HG03045 (cell line): ENCODE measurements at regions not wholly inside any gene's neighbourhood (a gene's known extent, or its start where the extent isn't known, plus 50 kb on each side); places are given as distances from the start of the nearest gene placed in this dataset.
"Not testable (repeated sequence)": the region's sequence is repeated elsewhere in the genome, so short reads cannot be mapped to it uniquely, and the experiment has no call there.

Source experiments
- ATAC-seq: cut with Tn5 transposase; IDR thresholded peaks from one replicate; pipeline ENCODE4 v1.9.1; 2021; ENCODE audit warnings: mild to moderate bottlenecking, moderate library complexity; ENCODE audit not compliant: unreplicated experiment

GRCh38 chr1:118578276-118578675, 393.2 kb upstream of the SPAG17 start:
- ATAC-seq: no peak

- ATAC-seq: no peak
These were observed 390.0 kb upstream of the SPAG17 start for GRCh38 chr1:118575060-118575459.

- no peak for ATAC-seq
These were observed 380.1 kb upstream of the SPAG17 start for GRCh38 chr1:118564961-118565703.

GRCh38 chr1:118563981-118564951, 379.2 kb upstream of the SPAG17 start:
- ATAC-seq: peak; percentile 62

GRCh38 chr1:118558933-118559332, 373.9 kb upstream of the SPAG17 start:
- ATAC-seq: no peak

- ATAC-seq: no peak
These were observed 371.9 kb upstream of the SPAG17 start for GRCh38 chr1:118556936-118557335.

- ATAC-seq: no peak
These were observed 370.6 kb upstream of the SPAG17 start for GRCh38 chr1:118555638-118556037.

- ATAC-seq: no peak
These were observed 350.9 kb upstream of the SPAG17 start for GRCh38 chr1:118535901-118536300.

GRCh38 chr1:118511922-118512321, 326.9 kb upstream of the SPAG17 start:
- ATAC-seq: not testable (repeated sequence)

GRCh38 chr1:118504867-118505266, 319.8 kb upstream of the SPAG17 start:
- no peak for ATAC-seq

GRCh38 chr1:118504221-118504644, 319.2 kb upstream of the SPAG17 start:
- no peak for ATAC-seq

GRCh38 chr1:118503752-118504151, 318.7 kb upstream of the SPAG17 start:
- no peak for ATAC-seq

- no peak for ATAC-seq
These were observed 310.0 kb upstream of the SPAG17 start for GRCh38 chr1:118494998-118495397.

GRCh38 chr1:118488787-118489186, 303.8 kb upstream of the SPAG17 start:
- no peak for ATAC-seq

- no peak for ATAC-seq
These were observed 302.9 kb upstream of the SPAG17 start for GRCh38 chr1:118487932-118488331.

GRCh38 chr1:118487091-118487490, 302.1 kb upstream of the SPAG17 start:
- no peak for ATAC-seq

GRCh38 chr1:118486199-118486598, 301.2 kb upstream of the SPAG17 start:
- no peak for ATAC-seq

- no peak for ATAC-seq
These were observed 300.7 kb upstream of the SPAG17 start for GRCh38 chr1:118485757-118486156.

GRCh38 chr1:118484893-118485292, 299.9 kb upstream of the SPAG17 start:
- ATAC-seq: no peak

GRCh38 chr1:118483245-118484006, 298.4 kb upstream of the SPAG17 start:
- no peak for ATAC-seq

GRCh38 chr1:118481126-118481525, 296.1 kb upstream of the SPAG17 start:
- ATAC-seq: no peak
